GM21576 (cell line): ENCODE measurements at regions not wholly inside any gene's neighbourhood (a gene's known extent, or its start where the extent isn't known, plus 50 kb on each side); places are given as distances from the start of the nearest gene placed in this dataset.
"Not testable (repeated sequence)": the region's sequence is repeated elsewhere in the genome, so short reads cannot be mapped to it uniquely, and the experiment has no call there.

Experiments
- ATAC-seq: cut with Tn5 transposase; IDR thresholded peaks from one replicate; pipeline ENCODE4 v1.9.1; 2021; ENCODE audit warnings: mild to moderate bottlenecking, moderate library complexity; ENCODE audit not compliant: unreplicated experiment

GRCh38 chr3:63092515-63092914 lies 185.6 kb upstream of the SYNPR start:
- ATAC-seq = no peak

- ATAC-seq = no peak
Measured at GRCh38 chr3:63094642-63095408, 183.3 kb upstream of the SYNPR start.

- ATAC-seq = no peak
Measured at GRCh38 chr3:63096248-63097058, 181.7 kb upstream of the SYNPR start.

- no peak for ATAC-seq
Measured at GRCh38 chr3:63097396-63097795, 180.7 kb upstream of the SYNPR start.

- no peak for ATAC-seq
Measured at GRCh38 chr3:63116922-63117321, 161.2 kb upstream of the SYNPR start.

GRCh38 chr3:63124090-63124489 lies 154.0 kb upstream of the SYNPR start:
- no peak for ATAC-seq

DNA sequence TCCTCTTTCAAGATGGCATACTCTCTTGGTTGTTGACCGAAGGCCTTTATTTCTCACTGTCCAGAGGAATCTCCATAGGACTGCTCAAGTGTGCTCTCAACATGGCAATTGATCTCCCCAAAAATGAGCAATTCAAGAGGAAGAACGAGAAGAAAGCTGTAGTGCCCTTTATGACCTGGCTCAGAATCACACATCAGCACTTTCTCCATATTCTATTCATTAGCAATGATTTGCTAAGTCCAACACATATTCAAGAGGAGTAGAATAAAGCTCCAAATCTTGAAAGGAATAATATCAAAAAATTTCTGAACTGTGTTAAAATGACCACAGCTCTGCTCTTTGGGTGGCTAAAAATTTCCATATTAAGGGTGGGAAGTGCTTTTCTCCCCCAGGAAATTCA lies 151.6 kb upstream of the SYNPR start:
- ATAC-seq = no peak

DNA sequence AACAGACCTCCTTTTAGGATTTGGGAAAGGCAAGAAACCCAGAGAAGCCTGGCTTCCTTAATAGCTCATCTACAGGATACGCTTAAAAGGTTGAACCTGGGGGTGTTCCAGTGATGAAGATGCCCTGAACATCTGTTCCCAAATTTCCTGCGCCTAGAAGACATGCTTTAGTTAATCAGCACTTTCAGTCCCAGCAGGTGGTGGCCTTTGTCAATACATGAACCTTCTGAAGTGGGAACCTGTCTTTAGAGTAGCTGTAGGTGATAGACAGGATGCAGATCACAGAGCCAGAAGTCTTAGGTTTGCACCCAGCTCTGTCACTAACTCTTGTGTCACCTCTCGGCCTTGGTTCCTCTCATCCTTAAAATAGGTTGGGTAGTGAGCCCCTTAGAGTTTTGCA lies 149.7 kb upstream of the SYNPR start:
- ATAC-seq = no peak

- no peak for ATAC-seq
Measured at GRCh38 chr3:63130625-63131024, 147.5 kb upstream of the SYNPR start.

DNA sequence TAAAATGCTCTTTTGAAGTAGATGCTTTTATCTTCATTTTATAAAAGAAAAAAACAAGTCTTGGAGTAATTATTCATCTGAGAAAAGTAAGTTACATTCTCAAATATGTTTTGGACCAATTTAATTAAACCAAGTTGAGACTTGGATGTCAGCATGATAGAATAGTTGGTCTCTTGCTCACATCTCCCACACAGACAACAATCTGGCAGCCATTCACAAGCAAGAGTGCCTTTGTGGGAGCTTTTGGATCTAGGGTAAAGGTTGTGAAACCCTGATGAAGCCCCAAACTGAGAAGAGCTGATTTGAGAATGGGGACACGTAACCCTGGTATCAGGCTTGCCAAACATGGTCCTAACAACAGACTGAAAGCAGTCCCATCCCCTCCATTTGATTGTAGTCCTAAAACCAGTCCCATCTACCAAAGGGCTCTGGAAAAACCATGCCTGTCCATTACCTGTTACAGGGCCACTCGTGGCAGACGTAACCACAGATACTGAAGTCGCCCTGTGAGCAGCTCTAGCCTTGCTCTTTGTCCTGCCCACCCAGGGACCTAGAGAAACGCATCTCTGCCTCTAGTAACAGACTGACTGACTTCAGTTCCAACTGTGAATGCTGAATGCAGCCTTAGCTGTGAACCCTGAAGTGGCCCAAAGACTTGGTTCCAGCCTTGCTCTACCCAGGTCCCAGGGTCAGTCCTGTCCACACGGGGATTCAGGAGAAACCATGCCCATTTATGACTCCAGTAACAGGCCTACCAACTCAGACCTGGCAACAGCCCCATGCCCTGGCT lies 145.5 kb upstream of the SYNPR start:
- ATAC-seq = no peak

- ATAC-seq = no peak
Measured at GRCh38 chr3:63135367-63135766, 142.7 kb upstream of the SYNPR start.

- ATAC-seq = not testable (repeated sequence)
Measured at GRCh38 chr3:63136249-63136648, 141.9 kb upstream of the SYNPR start.

- no peak for ATAC-seq
Measured at GRCh38 chr3:63142681-63143080, 135.4 kb upstream of the SYNPR start.

DNA sequence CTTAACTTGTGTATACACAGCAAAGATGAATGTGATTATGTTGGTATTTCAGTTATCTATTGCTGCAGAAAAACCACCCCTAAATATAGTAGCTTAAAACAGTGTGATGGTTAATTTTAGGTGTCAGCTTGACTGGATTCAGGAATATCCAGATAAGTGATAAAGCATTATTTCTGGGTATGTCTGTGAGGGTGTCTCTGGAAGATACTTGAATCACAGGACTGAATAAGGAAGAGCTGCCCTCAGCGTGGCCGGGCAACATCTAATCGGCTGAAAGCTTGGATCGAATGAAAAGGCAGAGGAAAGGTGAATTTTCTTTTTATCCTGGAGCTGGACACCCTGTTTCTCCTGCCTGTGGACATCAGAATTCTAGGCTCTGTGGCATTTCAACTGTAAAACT lies 132.0 kb upstream of the SYNPR start:
- ATAC-seq = no peak

DNA sequence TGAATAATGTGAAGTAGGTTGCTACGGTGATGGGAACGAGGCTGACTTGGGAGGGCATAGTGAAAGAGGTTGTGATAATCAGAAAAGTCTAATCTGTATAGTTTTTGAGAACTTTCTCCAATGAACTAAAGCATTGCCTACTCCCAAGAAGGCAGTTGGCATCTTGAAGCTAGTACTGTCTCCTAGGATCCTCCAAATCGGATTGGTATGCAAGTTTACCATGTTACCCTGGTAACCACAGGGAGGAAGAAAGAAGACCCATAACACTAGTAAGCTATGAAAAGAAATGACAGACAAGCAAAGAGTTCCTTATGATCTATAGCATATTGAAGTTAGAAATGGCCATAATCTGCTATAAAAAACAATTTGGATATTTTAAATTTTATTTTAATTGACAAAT lies 127.2 kb upstream of the SYNPR start:
- no peak for ATAC-seq

GRCh38 chr3:63151897-63152296 lies 126.2 kb upstream of the SYNPR start:
- ATAC-seq = no peak

GRCh38 chr3:63159764-63160163 lies 118.3 kb upstream of the SYNPR start:
- no peak for ATAC-seq

DNA sequence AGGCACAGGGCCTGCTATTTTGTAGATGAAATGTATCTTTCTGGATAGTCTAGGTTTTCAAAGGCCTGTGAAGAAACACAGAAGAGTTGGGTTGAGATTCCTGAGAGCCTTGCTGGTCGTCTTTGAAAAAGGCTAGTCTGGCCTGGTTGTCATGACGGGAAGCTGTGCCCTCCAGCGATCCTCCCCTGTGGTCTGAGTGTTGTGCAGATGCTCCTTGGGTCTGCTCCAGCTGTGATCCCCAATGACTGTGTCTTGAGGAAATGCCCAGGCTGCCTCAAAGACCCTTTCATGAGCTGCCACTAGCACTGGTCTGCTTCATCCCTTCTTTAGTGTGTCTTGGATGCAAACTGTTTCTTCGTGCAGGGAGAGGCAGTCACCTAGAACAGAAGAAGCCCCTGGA lies 111.0 kb upstream of the SYNPR start:
- no peak for ATAC-seq

GRCh38 chr3:63168179-63168578 lies 109.9 kb upstream of the SYNPR start:
- no peak for ATAC-seq

- ATAC-seq = no peak
Measured at GRCh38 chr3:63179862-63180522, 98.1 kb upstream of the SYNPR start.

DNA sequence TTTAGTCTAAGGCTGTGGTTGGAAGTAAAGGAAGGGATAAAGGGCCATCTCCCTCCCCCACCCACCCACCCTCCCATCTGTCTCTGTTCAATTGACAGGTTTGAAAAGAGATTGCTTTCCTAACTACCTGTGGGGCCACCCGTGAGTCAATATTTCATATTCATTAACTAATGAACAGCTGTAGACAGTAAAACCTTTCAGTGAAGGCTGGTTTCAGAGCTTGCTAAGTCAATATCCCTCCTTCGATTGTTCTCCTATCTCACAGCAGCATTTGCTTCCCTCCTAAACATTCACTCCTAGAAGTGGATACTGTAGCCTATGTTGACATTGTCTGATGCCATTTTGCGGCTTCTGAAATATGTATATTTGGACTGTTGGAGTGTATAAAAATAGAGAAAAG lies 85.9 kb upstream of the SYNPR start:
- no peak for ATAC-seq
